Amniotic epithelial cell (primary cell): ENCODE measurements at regions not wholly inside any gene's neighbourhood (a gene's known extent, or its start where the extent isn't known, plus 50 kb on each side); places are given as distances from the start of the nearest gene placed in this dataset.
"Not testable (repeated sequence)": the region's sequence is repeated elsewhere in the genome, so short reads cannot be mapped to it uniquely, and the experiment has no call there.

Source experiments
- DNase-seq: peaks from one replicate; pipeline ENCODE4 v3.0.0-alpha.2; 2010; ENCODE audit warnings: low read depth

DNA sequence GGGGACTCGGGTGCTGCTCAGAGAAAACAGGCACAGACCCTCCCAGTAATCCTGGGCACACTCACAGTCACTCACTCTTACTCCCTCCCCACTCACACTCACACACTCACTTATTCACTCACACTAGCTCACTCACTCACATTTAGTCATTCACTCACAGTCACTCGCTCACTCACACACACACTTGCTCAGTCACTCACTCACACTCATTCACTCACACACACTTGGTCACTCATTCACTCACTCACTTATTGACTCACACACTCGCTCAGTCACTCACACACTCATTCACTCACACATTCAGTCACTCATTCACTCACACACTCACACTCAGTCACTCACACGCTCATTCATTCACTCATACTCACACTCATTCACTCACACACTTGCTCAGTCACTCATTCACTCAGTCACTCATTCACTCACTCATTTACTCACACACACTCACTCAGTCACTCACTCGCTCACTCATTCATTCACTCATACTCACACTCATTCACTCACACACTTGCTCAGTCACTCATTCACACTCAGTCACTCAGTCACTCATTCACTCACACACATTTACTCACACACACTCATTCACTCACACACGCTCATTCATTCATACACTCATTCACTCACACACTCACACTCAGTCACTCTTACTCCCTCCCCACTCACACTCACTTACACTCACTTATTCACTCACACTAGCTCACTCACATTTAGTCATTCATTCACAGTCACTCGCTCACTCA is 164.2 kb upstream of the C1orf174 start:
- no peak for DNase-seq

- no peak for DNase-seq
Measured at GRCh38 chr1:4066860-4067599, 167.0 kb upstream of the C1orf174 start.

- no peak for DNase-seq
Measured at GRCh38 chr1:4068076-4068475, 168.0 kb upstream of the C1orf174 start.

- no peak for DNase-seq
Measured at GRCh38 chr1:4071653-4072052, 171.6 kb upstream of the C1orf174 start.

GRCh38 chr1:4072481-4073153 is 172.5 kb upstream of the C1orf174 start:
- DNase-seq, result no peak

DNA sequence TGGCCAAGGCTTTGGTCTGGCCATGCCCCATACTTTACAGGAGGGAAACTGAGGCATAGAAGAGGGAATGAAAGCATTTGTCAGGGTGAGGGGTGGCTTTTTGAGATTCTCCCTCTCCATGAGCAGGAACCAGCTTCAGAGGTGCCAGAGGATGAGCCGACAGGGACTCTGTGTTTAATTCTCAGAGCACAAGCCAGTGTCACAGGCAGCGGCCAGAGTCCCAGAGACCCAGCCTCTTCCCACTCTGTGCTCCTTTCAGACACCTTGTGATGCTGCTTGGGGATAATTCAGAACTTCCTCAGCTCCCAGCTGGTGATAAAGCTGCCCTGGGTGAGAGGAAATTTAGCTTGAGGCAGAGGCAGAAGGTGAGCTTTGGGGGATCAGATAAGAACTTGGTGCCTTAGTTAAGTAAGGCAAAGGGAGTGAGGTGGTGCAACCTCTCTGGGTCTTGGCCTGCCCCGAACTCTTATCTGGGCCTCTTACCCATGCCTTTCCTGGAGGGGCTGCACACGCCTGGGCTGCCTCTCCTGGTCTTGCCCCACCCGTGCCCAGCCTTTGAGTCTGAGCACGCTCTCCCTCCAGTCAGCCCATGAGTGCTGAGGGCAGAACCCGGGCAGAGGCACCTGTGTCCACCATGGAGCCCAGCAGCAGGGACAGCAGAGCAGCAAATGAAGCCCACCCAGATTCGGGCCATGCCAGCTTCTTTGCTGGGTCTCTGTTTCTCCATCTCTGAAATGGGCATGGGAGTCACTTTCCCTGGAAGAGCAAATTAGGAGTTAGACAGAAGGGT is 175.6 kb upstream of the C1orf174 start:
- DNase-seq, result no peak

- DNase-seq, result no peak
Measured at GRCh38 chr1:4076346-4076745, 176.3 kb upstream of the C1orf174 start.

- DNase-seq, result not testable (repeated sequence)
Measured at GRCh38 chr1:4078091-4078962, 178.3 kb upstream of the C1orf174 start.

DNA sequence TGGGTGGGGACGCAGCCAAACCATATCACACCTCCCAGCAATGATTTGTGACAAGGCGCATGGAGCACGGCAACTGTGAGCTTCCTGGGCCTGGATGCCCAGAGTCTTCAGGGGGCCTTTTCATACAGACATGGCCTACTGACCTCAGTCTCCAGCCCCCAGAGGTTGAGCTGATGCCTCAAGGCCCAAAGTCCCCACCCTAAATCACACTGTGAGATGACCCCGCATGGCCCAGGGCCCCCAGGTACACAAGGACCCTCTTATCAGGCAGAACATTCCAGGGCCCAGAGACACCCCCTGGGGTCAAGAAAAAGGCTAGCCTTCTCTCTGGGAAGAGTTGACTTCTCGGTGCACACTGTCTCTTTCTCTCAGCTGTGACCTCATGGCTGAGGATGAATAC is 179.7 kb upstream of the C1orf174 start:
- no peak for DNase-seq

GRCh38 chr1:4081806-4082711 is 182.0 kb upstream of the C1orf174 start:
- no peak for DNase-seq

DNA sequence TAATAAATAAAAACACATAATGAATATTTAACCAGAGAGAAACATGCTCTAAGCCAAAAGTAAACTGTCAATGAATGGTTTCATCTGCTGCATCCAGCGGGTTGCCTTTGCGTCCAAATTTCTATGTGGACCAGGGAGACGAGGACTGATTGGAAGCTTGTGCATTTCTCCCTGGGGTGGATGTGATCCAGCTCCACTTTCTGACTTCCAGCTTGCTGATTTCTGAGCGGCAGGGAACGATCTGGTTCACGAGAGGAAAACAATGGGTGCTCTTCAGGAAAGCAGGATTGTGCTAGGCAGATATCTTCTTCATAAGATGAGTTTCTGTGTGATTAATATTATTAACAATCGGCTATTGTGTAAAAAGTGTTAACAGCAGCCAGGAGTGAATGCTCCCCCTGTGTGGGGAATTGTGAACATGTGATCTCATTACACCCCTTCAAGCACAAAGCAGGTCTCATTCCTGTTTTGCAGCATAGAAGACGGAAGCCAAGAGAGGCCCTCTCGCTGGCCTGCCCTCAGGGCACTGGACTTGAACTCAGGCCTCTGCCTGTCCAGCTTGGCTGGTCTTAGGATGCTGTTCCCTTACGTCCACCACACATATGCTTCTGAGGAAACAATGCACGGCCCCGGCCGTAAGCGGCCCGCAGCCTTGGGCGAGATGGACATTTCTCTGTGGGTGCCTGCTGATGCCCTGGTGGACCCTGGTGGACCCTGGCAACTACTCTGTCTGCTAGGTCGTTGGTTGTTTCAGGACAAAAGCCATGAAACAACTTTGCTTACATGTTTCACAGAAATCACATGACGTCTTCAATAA is 183.4 kb upstream of the C1orf174 start:
- no peak for DNase-seq

DNA sequence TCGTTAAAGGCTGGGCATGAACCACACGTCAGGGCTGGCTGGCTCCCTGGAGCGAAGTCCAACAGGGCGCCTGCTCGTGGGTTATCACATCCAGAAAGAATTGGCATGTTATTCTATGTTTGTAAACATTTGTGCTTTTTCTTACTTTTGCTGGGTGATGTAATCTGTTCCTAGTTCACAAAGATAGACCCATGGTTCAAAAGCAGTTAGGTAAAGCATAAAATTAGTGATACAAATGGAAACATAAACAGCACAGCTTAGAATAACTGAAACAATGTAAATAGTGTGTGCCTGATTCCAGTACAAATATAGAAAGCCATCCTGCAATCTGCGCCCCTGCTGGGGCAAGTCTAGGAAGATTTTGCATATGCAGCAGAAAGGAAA is 184.0 kb upstream of the C1orf174 start:
- no peak for DNase-seq

DNA sequence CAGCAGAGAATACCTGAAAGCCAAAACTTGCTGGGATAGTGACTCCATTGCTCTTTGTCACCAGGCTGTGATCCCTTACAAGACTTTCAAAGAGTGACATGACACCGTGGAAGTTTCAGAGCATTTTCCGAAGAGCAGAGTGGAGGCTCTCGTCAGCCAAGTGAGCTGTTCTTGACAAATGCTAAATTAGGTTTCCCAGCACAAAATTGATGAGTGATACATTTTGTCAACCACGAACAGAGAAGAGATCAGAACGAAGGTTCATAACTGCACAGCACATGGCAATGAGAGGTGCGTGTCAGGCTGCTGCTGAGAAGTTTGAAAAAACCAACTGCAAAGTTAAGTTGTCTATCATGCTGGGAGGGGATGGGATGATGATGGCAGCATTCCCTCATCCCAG is 184.4 kb upstream of the C1orf174 start:
- no peak for DNase-seq

DNA sequence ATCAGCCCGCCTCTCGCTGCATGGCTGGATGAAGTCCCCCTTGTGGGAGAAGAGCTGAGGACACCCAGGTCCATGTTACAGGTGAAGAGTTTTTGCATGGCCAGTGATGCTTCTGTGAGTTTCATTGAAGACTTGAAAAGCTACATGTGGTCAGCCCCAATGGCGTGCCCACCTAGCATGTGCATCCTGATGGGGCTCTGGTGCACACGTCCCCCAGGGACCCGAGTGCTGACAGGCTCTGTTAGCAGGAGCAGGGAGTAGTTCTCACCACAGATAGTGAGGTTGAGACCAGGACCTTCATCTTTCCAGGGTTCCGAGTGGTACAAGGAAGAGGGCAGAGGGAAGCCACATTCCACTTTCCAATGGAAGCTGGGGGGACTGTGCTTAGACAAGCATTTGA is 184.8 kb upstream of the C1orf174 start:
- no peak for DNase-seq

- DNase-seq, result no peak
Measured at GRCh38 chr1:4085546-4085945, 185.5 kb upstream of the C1orf174 start.

DNA sequence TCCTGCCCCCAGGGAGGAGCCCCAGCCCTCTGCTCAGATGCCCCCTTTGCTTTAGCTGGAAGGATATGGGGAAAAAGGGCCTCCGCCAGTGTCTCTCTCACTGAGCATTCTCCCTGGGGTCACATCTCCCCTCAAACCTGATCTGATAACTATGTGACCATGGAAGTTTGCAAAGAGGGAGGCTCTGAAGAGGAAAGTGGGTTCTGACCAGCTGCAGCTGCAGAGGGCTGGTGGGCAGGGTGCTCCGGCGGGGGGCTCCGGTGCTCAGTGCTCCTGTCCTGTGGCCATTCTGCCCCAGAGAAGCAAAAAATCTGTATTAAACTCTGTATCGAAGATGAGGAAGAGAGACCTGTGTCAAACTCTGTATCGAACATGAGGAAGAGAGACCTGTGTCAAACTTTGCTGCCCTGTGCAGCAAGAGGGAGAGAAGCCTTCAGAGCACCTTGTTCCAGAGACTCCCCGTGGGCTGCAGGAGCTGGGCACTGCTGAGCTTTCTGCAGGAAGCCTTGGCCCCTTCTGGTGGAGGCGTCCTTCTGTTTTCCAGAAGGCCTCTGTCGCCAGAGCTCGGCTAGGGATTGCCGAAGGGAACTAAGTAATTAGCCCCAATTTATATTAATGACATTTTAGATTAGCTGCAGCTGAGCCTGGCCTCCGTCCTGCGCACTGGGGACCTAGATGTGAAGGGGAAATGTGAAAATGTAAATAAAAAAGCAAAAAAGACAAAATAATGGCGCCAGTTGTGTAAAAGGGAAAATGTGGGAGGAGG is 186.2 kb upstream of the C1orf174 start:
- no peak for DNase-seq

DNA sequence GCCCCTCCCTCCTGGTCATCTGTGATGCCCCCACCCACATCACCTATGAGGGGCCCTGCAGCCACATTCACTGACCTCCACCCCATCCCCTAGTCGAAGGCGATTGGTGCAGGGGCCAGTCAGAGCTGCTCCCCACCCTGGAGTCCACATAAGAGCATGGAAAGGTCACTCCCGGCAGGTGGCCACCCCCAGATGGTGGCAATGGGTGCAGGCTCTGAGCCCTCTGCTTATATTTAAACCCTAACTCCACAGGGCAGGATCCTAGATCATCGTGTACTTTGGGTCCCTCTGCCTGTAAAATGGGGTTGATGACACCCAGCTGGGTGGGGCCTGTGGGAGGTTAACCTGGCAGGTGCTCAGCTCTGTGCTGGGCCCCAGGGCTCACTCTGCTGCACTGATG is 186.8 kb upstream of the C1orf174 start:
- no peak for DNase-seq

- DNase-seq, result no peak
Measured at GRCh38 chr1:4087530-4088420, 187.7 kb upstream of the C1orf174 start.
